ENCODE measurements at regions not wholly inside any gene's neighbourhood (a gene's known extent, or its start where the extent isn't known, plus 50 kb on each side); places are given as distances from the start of the nearest gene placed in this dataset.

GRCh38 chr12:59234391-59234790 is 314.1 kb upstream of the LRIG3 start:
- Histone ChIP-seq H3K27ac (no peak overlapping the region), H3K9me3 (no peaks in the 10 kb centered on the region), H3K27me3 (no peaks in the 10 kb centered on the region), H3K4me3 (no peak overlapping the region), H3K4me1 (no peaks in the 10 kb centered on the region), H3K36me3 (replicated peaks in 1 of 2; ENCODE audit: insufficient read depth in 1 of 2, low read depth in 2 of 2) (no peaks in the 10 kb centered on the region)
- intact Hi-C loops (cut with DNase I) = no loop called here
- no peak for ATAC-seq
- 75 to 76% methylated on average over 10 of the region's 10 CpGs for WGBS, 2 donors
- no peak for DNase-seq
- no peak for TF ChIP-seq CTCF (IDR thresholded peaks at IDR 0.05)
- TF ChIP-seq POLR2A (IDR thresholded peaks at IDR 0.05) = no peak

GRCh38 chr12:59230334-59230733 is 310.0 kb upstream of the LRIG3 start:
- no peak for TF ChIP-seq CTCF (IDR thresholded peaks at IDR 0.05)
- no peak for TF ChIP-seq POLR2A (IDR thresholded peaks at IDR 0.05)
- no peak for DNase-seq
- no peaks in the 10 kb centered on the region for H3K4me1 ChIP-seq
- no peak overlapping the region for H3K27ac ChIP-seq
- H3K27me3 ChIP-seq = no peaks in the 10 kb centered on the region
- H3K36me3 ChIP-seq (replicated peaks in 1 of 2; ENCODE audit: insufficient read depth in 1 of 2, low read depth in 2 of 2) = no peaks in the 10 kb centered on the region
- ATAC-seq = no peak
- H3K9me3 ChIP-seq = no peaks in the 10 kb centered on the region
- intact Hi-C loops (cut with DNase I) = no loop called here
- no peak overlapping the region for H3K4me3 ChIP-seq

- Histone ChIP-seq H3K36me3 (replicated peaks in 1 of 2; ENCODE audit: insufficient read depth in 1 of 2, low read depth in 2 of 2) (no peaks in the 10 kb centered on the region), H3K27me3 (no peaks in the 10 kb centered on the region), H3K4me3 (no peak overlapping the region), H3K27ac (no peak overlapping the region), H3K9me3 (no peaks in the 10 kb centered on the region), H3K4me1 (no peaks in the 10 kb centered on the region)
- WGBS, 2 donors = 72 to 75% methylated on average over 1 of the region's 1 CpG
- intact Hi-C loops (cut with DNase I) = no loop called here
- no peak for DNase-seq
- ATAC-seq = no peak
- TF ChIP-seq POLR2A (IDR thresholded peaks at IDR 0.05) (no peak), CTCF (IDR thresholded peaks at IDR 0.05) (no peak)
These were observed 298.8 kb upstream of the LRIG3 start for GRCh38 chr12:59219148-59219547.

GRCh38 chr12:59196989-59197388 is 276.7 kb upstream of the LRIG3 start:
- TF ChIP-seq POLR2A (IDR thresholded peaks at IDR 0.05) = no peak
- TF ChIP-seq CTCF (IDR thresholded peaks at IDR 0.05) = no peak
- ATAC-seq = no peak
- Histone ChIP-seq H3K4me1 (no peaks in the 10 kb centered on the region), H3K36me3 (replicated peaks in 1 of 2; ENCODE audit: insufficient read depth in 1 of 2, low read depth in 2 of 2) (no peaks in the 10 kb centered on the region), H3K27ac (no peak overlapping the region), H3K9me3 (no peaks in the 10 kb centered on the region), H3K4me3 (no peak overlapping the region), H3K27me3 (no peaks in the 10 kb centered on the region)
- no peak for DNase-seq
- 72 to 81% methylated on average over 1 of the region's 1 CpG for WGBS, 2 donors
- intact Hi-C loops (cut with DNase I) = no loop called here

- H3K27ac ChIP-seq = no peak overlapping the region
- DNase-seq = no peak
- intact Hi-C loops (cut with DNase I) = no loop called here
- no peaks in the 10 kb centered on the region for H3K9me3 ChIP-seq
- H3K4me3 ChIP-seq = no peak overlapping the region
- H3K27me3 ChIP-seq = no peaks in the 10 kb centered on the region
- TF ChIP-seq CTCF (IDR thresholded peaks at IDR 0.05) (no peak), POLR2A (IDR thresholded peaks at IDR 0.05) (no peak)
- 62 to 72% methylated on average over 2 of the region's 2 CpGs for WGBS, 2 donors
- H3K36me3 ChIP-seq (replicated peaks in 1 of 2; ENCODE audit: insufficient read depth in 1 of 2, low read depth in 2 of 2) = no peaks in the 10 kb centered on the region
- no peaks in the 10 kb centered on the region for H3K4me1 ChIP-seq
- ATAC-seq = no peak
These were observed 274.5 kb upstream of the LRIG3 start for GRCh38 chr12:59194794-59195193.
